ENCODE measurements at regions not wholly inside any gene's neighbourhood (a gene's known extent, or its start where the extent isn't known, plus 50 kb on each side); places are given as distances from the start of the nearest gene placed in this dataset.
A peak's percentile ranks its signal among the peaks of the same experiment; 100 is the strongest.

- DNase-seq (ENCODE audit: low read depth), result no peak
These were observed 49.9 kb downstream of the SYNE3 start for GRCh38 chr14:95466506-95466905.

DNA sequence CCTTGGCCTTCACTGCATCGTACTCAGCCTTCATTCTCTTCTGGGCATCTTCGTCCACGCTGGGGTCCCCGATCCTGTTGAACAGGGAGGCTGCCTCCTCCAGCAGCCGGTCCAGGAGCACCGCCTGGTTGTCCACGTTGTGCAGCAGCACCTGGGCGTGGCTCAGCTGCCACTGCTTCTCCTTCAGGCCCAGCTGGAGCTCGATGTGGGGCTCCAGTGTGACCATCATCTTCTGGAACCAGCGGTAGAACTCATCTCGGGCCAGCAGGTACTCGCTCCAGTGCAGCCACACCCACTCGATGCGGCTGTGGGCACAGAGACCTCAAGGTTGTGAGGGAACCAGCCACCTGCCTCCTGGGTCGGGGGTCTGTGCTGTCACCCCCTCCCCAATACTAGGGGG is 50.5 kb downstream of the SYNE3 start:
- no peak for DNase-seq (ENCODE audit: low read depth)

GRCh38 chr14:95465358-95465757 is 51.1 kb downstream of the SYNE3 start:
- DNase-seq (ENCODE audit: low read depth), result no peak

- DNase-seq (ENCODE audit: low read depth), result no peak
These were observed 51.9 kb downstream of the SYNE3 start for GRCh38 chr14:95464514-95464913.

DNA sequence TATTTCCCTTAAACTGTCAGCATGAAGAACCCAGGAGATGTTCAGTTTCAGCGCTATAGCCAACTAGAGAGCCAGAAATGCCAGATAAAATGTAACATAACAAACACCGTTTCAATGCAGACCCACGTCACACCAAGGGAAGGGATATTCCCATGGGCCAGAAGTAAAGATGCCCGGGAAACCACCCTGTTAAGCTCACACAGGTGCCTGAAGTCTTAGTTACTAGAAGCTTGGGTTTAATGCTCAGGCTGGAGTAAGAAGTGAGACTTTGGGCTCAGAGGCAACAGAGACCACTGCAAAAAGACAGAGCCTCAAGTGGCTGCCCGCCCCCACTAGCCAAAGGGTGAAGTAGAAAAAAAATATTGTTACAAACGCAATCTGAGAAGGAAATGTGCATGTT is 52.3 kb downstream of the SYNE3 start:
- no peak for DNase-seq (ENCODE audit: low read depth)

DNA sequence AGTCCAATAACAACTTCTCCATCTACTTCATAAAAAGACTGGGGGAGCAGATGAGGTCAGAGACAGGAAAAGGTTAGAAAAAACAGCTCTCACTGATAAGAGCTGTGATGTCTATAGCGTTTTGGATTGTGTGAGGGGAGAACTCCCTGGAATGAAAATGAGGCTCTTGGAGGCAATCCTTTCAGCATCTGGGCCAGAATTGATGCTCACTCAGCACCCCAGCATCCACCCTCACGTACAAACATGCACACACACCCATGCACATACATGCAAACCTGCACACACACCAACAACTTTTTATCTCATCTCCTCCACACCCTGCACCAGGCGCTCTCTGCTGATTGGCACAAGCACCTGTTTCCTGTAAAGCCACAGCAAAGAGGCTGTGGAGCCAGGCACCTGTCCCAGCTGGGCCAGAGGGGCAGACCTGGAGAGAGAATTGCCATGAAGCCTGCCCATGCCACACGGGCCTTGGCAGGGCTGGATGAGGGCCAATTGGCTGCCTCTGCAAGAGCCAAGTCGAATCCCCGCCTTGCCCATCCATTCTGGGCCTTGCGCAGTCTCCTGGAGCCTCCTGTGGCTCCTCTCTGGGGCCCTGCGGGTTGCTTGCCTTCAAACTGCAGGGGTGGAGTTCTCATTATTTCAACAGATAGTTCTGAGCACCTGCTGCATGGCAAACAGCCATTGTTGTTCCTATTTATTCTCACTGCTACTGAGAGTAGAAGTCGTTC is 53.1 kb downstream of the SYNE3 start:
- no peak for DNase-seq (ENCODE audit: low read depth)

- no peak for DNase-seq (ENCODE audit: low read depth)
These were observed 54.0 kb downstream of the SYNE3 start for GRCh38 chr14:95462491-95462890.

DNA sequence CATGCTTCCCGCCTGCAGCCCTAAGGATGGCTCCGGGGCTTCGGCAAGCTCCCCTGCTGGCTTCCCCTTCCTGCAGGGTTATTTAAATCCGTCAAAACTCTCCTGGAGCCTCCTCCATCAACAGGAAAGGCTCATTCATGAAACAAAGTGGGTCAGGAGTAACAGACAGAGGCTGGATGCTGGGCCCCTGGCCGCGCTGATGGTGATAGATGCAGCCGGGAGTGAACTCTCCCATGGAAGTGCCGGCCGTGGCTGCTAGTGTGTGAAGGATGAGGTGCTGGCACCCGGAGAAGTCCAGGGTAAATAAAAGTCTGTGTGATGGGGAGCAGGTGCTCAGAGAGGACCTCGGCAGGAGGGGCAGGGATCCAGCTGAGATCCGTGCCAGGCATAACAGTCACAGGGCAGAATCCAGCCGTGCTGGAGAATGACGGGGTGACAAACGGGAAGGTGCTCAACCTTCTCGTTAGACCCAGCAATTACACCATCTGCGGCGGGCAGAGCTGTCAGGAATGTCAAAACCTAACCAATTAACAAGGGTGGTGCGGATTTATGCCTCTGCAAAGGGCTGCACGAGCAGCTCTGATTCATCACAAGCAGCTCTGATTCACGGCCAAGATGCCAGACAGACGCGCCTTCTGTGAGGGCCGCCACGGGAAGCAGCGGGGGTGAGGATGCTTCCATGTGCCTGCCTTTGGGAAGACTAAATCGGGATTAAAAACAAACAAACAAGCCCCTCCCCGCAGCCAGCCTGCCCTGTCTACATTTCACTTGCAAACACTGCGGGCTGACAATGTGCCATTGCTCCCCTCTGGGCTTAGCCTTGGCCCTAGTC is 55.6 kb downstream of the SYNE3 start:
- DNase-seq (ENCODE audit: low read depth), result peak; percentile 31

DNA sequence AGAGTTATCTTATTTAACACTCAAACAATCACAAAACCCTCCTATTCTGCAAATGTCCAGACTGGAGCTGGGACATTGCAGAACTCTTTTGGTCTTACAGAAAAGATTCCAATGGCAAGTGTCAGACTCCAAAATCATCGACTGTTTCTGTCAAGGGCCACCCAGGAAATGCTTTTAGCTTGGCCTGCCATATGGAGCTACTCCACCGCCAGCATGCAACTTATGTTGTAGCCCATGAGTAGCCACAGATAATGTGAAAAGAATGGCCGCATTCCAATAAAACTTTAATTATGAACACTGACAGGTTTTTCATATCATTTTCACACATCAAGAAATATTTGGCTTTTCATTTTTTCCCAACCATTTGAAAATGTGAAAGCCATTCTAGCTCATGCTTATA is 57.5 kb downstream of the SYNE3 start:
- DNase-seq (ENCODE audit: low read depth), result no peak

GRCh38 chr14:95458459-95458858 is 58.0 kb downstream of the SYNE3 start:
- no peak for DNase-seq (ENCODE audit: low read depth)

DNA sequence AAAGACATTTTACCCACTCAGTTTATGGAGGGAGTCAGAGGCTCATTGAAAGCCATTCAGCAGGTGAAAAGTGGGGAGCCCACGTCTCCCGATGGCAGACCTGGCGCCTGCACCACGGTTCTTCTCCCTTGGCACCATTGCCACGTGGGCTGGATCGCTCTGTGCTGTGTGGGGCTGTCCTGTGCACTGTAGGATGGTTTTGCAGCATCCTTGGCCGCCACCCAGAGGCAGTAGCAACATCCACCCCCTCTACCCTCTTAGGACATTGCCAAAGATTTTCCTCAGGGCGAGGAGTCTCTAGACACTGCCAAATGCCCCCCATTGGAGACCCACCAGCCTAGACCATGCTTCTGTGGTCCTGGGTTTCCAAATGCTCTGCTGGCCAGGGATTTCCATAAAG is 60.2 kb downstream of the SYNE3 start:
- no peak for DNase-seq (ENCODE audit: low read depth)

DNA sequence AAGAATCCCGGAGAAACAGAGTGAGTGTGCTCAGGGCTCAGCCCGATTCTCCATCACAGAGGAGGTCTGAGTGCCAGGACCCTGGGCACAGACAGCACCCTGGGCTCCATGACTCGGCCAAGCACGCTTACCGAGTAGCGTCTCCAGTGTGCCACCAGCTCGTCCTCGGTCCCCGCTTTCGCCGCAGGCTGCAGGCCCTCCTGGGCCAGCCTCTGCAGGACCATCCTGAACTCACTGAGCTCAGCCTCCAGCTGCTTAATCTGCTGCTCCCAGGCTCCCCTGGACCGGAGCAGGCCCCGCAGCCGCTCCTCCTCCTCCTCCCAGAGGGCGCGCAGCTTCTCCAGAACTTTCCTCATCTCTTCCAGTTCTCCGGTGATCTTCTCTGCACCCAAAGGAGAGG is 61.2 kb downstream of the SYNE3 start:
- no peak for DNase-seq (ENCODE audit: low read depth)

GRCh38 chr14:95453713-95453980 is 62.8 kb downstream of the SYNE3 start:
- no peak for DNase-seq (ENCODE audit: low read depth)

GRCh38 chr14:95452893-95453712 is 63.3 kb downstream of the SYNE3 start:
- DNase-seq (ENCODE audit: low read depth), result no peak

DNA sequence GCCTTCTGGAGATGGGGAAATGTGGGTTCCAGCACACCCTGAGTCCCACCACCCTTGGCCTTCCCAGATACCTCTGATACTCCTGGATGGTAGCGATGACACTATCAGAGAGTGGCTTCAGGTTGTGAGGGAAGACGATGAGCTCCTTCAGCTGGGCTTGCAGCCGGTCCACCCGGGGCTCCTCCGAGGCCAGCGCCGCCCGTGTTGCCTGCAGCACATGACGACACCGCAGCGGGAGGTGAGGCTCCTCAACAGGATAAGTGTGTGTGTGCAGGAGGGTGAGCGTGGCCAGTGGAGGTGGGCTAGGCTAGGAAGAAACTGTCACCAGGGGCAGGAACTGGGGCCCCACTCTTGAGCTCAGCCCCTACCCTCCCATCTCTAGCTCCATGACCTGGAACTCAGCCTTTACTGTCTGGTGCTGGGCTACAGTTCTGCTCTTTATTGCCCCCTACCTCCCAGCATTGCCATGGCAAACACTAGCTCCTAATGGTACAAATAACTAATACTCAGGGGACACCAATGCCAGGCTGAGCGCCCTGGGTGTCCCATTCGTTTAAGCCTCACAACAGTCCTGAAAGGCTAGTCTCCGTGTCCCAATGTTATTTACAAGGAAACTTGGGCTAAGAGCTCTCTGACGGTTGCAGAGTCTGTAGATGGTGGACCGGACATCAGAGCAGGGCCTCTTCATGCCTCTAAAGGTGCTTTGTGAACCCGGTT is 64.1 kb downstream of the SYNE3 start:
- DNase-seq (ENCODE audit: low read depth), result no peak

GRCh38 chr14:95449131-95449530 is 67.3 kb downstream of the SYNE3 start:
- DNase-seq (ENCODE audit: low read depth), result no peak

- DNase-seq (ENCODE audit: low read depth), result no peak
These were observed 70.0 kb downstream of the SYNE3 start for GRCh38 chr14:95446470-95446869.

DNA sequence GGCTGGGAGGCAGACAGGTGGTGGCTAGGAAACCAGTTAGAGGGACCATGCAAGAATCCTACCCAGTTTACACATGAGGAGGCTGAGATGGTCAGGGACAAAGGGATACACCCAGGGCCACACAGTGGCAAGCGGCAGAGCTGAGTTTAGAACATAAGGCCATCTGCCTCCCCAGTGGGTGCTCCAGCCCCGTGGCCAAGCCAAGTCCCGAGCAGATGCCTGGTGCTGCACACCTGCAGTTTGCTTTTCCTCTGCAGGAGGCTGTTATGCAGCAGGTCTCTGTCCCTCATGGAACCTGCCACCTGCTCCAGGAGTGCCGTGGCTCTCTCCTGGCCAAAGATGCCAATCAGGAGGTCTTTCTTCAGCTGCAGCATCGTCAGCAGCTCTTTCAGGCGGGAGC is 70.8 kb downstream of the SYNE3 start:
- DNase-seq (ENCODE audit: low read depth), result no peak

DNA sequence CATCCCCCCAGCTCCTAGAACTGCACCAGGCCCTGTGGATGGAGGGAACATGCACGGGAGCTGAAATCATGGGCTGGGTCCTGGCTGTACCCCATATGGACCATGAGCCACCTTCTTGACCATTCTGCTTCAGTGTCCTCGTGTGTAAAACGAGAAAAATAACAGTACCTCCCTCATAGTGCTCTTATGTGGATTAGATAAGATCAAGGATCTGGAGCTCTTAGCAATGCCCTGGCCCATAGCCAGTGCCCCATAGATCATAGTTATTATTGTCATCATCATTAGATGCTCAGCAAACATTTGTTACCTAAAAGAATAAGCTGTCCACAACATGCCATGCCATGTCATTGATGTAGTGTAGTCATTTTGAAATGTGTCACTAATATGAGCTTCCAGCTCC is 71.3 kb downstream of the SYNE3 start:
- no peak for DNase-seq (ENCODE audit: low read depth)

DNA sequence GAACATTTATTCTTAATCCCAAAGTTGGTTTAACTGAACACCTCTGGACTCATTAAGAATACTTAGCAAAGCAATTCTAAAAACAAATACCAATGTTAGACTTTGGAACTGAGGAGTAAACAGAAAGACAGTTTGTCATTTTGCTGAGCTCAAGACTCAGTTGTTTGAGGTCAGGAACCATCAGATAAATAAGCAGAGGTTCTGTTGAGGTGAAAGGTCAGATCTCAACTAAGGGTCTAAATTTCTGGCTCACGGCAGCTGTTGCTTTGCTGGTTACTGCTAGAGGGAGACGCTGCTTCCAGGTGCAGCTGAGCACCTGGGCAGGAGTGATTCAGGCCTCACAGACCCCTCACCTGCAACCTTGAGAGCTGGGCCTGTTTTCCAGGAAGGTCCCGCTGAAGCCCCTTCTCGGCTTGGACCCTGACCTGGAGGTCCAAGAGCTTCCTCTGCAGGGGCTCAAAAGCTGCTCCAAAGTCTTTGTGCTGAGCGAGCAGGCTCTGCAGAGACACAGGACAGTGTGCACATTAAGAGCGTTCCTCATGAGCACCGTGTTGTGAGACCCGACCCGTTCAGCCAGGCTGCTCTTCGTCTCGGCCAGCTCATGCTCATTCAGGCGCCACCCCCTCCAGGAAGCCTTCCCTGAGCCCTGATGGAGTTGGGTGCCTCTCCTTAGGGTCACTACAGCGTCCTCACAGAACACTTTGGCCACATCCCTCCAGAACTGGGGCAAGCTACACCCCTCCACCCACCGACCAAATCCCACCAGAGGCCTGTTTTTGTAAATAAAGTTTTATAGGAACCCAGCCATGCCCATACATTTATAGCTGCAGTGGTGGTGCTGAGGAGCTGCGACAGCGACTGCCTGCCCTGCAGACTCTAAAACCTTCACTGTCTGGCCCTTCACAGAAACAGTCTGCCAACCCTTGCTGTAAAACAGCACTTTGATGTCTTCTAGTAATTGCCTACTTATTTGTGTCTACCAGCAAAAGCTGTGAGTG is 72.0 kb downstream of the SYNE3 start:
- DNase-seq (ENCODE audit: low read depth), result no peak

DNA sequence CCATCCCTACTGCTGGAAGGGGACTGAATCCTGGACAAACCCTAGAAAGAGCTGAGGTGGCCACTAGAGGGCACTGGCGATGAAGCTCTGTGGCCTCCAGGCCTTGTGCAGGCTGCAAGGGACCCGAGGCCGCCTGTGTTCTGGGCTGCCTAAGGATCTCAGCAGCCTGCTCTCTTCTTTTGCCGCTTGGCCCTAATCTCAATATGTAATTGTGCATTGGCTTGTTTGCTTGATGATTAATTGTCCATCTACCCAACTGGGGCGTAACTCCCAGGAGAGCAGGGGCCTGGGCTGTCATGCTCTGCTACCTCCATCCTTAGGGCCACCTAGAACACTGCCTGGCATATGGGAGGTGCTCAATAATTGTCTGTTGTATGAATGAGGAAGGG is 73.8 kb downstream of the SYNE3 start:
- peak; percentile 58 for DNase-seq (ENCODE audit: low read depth)
